Fibroblast of pulmonary artery (primary cell): ENCODE measurements at regions not wholly inside any gene's neighbourhood (a gene's known extent, or its start where the extent isn't known, plus 50 kb on each side); places are given as distances from the start of the nearest gene placed in this dataset.

Source experiments
- DNase-seq: peaks from one replicate; pipeline ENCODE4 v3.0.0-alpha.2; 2010; ENCODE audit warnings: low read depth
- H3K4me3 ChIP-seq: replicated peaks from 2 replicates; pipeline ENCODE4 v1.5.1; 2011; ENCODE audit warnings: low read depth, mild to moderate bottlenecking, control low read depth, low read length, moderate library complexity
- TF ChIP-seq, protein P1 (sequence below): IDR thresholded peaks from 2 replicates; pipeline ENCODE4 v1.5.1; 2011; ENCODE audit warnings: mild to moderate bottlenecking, control low read depth, low read length, inconsistent platforms; ENCODE audit errors: missing control alignments

GRCh38 chr7:136325578-136325977, 348.4 kb upstream of the MTPN start:
- H3K4me3 ChIP-seq = no peak overlapping the region
- DNase-seq = no peak
- TF ChIP-seq, protein P1, sequence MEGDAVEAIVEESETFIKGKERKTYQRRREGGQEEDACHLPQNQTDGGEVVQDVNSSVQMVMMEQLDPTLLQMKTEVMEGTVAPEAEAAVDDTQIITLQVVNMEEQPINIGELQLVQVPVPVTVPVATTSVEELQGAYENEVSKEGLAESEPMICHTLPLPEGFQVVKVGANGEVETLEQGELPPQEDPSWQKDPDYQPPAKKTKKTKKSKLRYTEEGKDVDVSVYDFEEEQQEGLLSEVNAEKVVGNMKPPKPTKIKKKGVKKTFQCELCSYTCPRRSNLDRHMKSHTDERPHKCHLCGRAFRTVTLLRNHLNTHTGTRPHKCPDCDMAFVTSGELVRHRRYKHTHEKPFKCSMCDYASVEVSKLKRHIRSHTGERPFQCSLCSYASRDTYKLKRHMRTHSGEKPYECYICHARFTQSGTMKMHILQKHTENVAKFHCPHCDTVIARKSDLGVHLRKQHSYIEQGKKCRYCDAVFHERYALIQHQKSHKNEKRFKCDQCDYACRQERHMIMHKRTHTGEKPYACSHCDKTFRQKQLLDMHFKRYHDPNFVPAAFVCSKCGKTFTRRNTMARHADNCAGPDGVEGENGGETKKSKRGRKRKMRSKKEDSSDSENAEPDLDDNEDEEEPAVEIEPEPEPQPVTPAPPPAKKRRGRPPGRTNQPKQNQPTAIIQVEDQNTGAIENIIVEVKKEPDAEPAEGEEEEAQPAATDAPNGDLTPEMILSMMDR = no peak

- TF ChIP-seq, protein P1 = no peak
- no peak for DNase-seq
- H3K4me3 ChIP-seq = no peak overlapping the region
Observed at GRCh38 chr7:136325027-136325426, 347.9 kb upstream of the MTPN start.

- H3K4me3 ChIP-seq = no peak overlapping the region
- DNase-seq = no peak
- TF ChIP-seq, protein P1 = no peak
Observed at GRCh38 chr7:136324073-136324704, 347.0 kb upstream of the MTPN start.

DNA sequence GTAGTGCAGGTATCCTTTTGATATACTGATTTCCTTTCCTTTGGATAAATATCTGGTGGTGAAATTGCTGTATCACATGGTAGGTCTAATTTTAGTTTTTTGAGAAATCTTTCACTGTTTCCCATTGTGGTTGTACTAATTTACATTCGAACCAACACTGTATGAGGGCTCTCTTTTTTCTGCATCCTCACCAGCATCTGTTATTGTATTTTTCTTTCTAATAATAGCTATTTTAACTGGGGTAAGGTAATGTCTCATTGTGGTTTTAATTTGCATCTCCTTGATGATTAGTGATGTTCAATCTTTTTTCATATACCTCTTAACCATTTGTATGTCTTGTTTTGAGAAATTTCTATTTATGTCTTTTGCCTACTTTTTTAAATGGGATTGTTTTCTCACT, 335.4 kb upstream of the MTPN start:
- DNase-seq = no peak
- TF ChIP-seq, protein P1 = no peak

DNA sequence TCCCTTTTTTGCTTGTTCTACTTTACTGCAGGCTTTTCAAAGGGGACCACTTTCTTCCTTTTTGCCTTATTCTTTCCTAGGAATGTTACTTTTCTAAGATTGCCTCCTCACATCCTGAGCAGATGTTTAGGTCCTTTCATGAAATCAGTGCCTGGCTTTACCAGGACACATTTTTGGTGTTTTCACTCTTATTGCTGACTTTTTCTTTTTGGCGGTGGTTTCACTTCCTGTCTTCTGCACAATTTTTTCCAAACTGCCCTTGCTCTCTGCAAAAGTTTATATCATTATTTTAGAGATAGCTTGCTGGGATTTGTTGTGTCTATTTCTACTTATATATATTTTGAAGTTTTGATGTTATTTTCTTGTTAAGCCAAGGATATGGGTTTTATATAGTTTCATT, 332.2 kb upstream of the MTPN start:
- no peak overlapping the region for H3K4me3 ChIP-seq
- no peak for DNase-seq
- TF ChIP-seq, protein P1 = no peak

More for the DNA sequence above, 335.4 kb upstream of the MTPN start:
- no peak overlapping the region for H3K4me3 ChIP-seq

DNA sequence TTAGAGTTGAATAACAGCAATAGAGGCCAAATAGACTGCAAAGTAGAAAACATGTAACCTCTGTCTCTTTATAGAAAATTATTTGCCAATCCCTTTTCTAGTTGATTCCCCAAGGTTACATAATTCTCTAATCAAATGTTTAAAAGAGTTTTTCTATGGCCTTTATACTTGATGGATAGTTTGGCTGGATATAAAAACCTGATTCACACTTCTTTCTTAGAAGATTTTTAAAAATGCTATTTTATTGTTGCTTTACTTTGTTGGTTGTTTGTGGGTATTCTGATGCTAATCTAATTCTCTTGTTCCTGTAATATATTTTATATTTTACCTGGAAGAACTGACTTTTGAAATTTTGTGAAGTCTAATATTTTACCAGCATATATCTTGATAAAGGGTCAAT, 331.1 kb upstream of the MTPN start:
- no peak overlapping the region for H3K4me3 ChIP-seq
- TF ChIP-seq, protein P1 = no peak
- DNase-seq = no peak

- DNase-seq = peak; percentile 1
- TF ChIP-seq, protein P1 = no peak
- no peak overlapping the region for H3K4me3 ChIP-seq
Observed at GRCh38 chr7:136303162-136303561, 326.0 kb upstream of the MTPN start.
